ENCODE measurements at regions not wholly inside any gene's neighbourhood (a gene's known extent, or its start where the extent isn't known, plus 50 kb on each side); places are given as distances from the start of the nearest gene placed in this dataset.

DNA sequence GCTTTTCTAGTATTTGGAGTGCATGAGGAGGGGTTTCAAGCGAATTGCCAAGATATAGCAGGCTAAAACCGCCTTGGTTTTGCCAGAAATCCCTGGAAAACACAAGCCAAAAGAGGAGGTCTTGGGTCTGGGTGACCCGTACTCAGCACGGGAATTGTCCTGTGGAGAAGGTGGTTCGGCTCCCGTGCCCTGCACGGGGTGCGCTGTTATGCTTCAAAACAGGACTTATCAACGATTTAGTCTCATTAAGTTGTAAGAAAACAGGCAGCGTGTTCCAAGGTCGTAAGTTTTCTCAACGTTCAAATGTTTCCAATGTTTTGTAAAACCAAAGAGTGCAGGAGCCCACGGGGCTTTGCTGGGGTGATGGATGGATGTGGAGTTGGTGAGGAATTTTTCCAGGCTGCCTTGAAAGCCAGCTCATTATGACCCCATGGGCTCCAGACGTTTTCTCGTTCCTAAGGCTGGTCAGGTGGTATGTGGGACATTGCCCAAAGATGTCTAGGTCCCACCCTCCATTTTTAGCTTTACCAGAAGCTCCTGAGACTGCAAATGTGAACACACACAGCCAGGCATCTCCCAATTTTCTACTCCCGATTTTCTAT is 75.4 kb upstream of the CLDN14 start:
- no peak for DNase-seq

DNA sequence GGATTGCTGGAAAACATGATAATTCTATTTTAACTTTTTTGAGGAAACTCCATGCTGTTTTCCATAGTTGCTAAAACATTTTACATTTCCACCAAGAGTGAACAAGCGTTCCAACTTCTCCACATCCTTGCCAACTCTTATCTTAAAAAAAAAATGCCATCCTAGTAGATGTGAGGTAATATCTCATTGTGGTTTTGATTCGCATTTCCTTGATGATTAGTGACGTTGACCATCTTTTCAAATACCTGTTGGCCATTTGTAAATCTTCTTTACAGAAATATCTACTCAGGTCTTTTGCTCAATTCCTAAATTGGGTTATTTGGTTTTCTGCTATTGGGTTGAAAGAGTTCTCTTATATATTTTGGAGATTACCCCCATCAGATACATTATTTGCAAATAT is 77.4 kb upstream of the CLDN14 start:
- DNase-seq, result no peak

DNA sequence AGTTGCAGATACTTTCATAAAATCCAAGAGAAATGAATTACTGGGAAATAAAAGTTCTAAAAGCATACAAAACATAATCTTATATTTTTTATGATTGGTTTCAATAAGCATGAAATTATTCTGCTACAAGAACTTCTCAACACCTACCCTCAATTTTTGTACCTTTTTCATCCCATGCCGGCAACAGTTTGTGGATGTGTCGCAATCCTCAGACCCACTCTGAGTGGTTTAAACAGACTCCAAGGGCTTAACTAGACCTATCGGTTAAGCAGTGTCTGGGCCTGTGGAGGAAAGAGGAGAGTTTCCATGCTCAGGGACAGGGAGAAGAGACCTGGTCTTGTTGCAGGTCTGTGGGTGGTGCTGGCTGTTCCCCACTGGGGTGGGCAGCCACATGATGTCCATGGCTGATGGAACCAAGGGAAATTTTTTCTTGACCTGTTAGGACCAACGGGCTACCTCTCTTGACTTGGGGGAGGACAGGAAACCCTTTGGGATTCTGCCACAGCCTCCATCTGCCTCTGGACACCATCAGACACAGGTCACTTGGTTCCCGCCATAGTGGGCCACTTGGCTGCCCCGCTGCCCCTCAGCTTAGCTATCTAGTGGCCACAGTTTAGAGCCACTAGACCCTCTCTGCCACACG is 81.1 kb upstream of the CLDN14 start:
- DNase-seq, result no peak

DNA sequence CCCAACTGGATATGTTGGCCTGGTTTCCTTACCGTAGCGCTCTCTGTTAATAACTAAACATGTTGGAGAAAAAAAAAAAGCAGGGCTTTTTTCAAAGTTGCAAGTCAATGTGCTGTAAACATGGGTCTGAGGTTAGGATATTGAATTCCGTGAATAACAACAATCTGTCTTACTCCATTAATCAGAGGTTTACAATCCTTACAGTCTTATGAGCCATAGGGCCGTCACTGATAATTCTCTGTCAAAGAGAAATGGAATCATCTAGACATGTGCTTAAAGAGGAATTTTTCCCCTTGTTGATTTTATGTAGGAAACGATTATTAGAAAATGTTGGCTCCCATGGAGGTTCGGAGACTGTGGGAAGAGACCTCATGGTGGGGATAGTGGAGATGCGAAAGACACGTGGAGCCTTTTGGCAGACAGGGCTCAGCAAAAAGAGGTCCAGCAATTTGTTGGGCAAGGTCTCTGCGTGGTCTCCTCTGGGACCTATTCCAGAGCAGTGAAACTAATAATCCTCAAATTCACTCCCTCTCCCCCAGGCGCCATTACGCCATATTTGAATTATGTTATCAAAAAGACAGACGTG is 83.5 kb upstream of the CLDN14 start:
- no peak for DNase-seq

DNA sequence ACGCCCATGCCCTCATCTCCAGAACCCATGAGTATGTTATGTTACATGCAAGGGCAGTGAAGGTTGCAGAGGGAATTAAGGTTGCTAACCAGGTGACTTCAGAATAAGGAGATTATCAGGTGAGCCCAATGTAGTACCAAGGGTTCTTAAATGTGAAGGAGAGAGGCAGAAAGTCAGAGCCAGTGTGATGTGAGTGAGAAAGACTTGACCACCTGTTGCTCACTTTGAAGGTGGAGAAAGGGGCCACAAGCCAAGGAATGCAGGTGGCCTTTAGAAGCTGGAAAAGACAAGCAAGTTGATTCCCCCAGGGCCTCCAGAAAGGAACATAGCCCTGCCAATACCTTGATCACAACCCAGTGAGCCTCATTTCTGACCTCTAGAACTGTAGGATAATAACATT is 84.7 kb upstream of the CLDN14 start:
- DNase-seq, result no peak

DNA sequence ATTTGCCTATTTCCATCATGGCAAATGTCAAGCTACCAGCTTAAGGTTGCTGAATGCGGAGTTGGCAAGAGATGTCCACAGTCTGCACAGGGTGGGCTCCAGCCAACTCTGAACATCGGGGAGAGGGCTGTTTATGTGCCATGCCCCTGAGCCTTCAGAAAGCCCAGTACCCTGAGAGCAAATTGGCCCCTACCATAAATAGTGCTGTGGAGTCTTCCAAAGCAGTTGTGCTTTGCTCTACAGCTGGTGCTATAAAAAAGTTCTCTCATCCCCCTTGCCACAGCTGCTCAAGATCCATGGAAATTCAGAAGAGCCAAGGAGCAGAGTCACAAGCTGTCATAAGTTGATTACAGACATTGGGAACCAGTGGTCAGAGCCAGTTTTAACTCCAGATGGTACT is 85.6 kb upstream of the CLDN14 start:
- DNase-seq, result no peak

DNA sequence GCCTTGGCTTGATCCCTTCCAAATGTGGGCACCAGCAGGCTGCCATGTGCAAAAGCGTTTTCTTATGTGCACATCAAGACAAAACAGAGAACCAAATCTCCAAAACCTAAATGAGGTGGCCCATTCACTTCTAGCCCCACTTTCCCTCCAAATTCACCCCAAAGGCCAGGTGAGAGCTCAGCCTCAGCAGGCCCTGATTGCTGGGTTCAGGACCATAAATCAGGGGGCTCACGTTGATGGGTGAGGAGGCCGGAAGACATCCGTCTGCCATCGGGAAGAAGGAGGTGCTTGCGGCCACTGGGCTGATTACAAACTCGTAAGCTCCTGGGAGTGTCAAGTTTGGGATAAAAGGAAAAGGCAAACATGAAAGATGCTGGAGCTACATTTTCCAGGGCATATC is 86.7 kb upstream of the CLDN14 start:
- no peak for DNase-seq

DNA sequence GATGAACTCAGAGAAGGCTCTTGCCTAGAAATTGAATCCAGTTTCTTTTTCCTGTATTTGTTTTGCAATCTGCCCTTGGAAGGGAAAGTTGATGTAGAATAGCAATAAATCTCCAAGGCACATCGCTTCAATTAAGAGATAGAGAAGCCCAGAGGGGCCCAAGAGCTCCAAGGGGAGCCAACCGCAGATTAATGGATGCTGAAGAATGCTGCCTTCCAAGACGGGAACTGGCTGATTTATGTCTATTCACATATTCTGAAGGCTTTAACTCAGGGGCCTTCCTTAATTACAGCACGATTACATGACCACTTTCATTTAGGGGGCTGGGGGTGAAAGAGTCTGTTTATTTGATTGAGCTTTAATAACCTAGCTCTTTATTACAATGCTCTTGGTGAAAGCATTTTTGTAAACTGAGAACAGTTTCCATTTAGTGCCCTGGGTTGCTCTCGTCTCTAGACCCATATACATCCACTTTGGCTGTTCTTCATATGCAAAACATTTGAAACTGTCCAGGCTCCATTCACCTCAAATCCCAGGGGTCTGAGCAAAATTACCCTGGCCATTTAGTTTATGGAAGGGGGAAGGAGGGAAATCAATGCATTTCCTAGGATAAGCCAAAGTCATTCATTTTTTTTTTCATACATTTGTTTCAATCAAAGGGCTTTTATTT is 87.4 kb upstream of the CLDN14 start:
- DNase-seq, result no peak

DNA sequence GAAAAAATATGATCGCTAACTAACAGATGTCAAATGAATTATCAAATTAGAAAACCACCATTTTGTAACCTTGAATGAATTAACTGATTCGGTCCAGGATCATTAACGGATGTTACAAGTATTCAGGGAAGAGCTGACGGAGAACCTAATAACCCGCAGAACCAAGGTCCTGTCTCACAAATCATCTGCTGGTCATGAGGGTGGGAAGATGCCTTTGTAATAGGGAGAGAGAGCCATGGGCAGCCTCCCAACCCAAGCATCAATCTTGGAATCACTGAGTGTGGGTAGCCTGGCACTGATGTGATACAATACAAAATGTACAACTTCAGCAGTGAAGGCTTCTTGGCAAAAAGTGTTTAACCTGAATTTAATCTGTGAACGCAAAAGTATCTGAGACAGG is 89.6 kb upstream of the CLDN14 start:
- DNase-seq, result no peak

DNA sequence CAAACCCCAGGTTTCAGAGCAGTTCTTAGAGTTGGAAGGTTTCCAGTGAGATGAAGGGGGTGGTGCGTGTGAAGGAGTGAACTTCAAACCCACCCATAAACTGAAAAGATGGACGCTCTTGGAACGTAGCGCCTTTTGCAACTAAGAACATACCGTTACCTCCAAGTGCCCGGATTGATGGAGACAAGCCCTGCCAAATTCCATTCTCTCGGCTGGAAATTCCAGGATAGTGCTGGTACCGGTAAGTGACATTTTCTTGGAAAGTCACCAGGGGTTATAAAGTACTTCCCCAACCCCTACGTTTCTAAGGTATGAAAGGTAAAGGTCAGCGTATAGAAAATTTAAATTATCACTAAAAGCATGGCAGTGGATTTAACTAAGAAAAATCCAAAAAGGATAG is 91.6 kb upstream of the CLDN14 start:
- DNase-seq, result no peak

DNA sequence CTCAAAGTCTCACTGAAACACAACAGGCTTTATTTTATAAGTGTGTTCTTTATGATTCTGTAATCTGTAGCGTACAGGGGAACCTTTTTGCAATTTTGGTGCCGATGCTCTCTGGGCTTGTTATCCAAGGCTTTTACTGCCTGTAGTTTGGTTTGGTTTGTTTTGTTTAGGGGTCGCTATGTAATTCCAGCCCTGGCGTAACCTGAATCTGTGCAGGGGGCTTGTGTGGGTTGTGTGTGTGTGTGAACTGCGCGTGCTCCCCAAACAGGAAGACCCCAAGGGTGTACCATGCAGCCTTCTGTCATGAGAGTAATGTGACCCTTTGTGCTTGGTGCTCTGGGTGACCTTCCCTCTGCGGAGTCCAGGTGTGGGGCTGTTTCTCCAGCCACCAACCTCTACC is 92.1 kb upstream of the CLDN14 start:
- DNase-seq, result no peak

DNA sequence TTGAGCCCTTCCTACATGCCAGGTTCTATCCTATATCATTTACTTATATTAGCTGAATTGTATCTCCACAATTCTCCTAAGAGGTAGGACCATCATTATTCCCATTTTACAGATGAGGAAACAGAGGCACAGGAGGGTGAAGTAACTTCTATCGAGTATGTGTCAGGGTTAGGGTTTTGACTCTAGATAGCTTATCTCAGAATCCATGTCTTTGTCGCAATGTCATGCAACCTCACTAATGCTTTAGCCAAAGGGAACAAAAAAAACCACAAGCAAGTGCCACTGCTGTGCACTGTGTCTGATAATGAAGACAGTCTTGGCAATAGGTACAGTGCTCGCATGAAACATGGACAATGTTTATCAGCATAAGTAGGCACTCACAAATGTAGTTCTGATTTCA is 95.4 kb upstream of the CLDN14 start:
- no peak for DNase-seq

DNA sequence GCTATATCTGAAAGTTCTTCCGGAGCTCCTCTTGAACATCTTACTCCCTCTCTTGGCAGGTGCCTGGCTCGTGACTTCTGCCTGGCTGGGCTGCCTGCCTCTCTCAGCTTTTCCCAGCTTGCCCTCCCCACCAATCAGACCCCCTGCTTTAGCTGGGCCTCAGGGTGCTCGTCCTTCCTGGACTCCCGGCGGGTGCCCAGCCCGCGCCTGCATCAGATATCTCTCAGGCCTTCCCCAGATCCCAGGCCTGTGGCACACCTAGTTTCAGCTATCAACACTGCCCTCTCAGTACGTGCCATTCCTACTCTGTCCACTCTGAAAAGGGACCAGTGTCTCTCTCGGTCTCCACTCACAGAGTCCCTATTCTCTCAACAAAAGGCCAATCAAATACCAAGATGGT is 96.5 kb upstream of the CLDN14 start:
- no peak for DNase-seq

DNA sequence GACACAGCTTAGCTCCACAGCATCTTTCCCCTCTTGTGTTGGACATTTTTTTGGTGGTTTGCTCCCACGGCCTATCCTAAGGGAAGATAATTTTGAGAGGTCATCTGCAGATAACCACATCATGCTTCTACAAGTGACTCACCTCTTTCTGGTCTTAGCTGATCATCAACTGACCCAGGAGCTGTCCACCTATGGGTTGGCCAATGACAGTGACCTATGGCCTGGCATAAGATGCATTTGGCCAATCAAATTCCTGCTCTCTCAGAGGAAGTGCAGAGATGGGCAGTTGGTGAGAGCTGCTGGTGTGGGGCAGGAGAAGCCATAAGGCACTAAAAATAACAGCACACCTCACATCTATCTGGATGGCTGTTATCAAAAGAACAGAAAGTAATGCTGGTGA is 100.0 kb upstream of the CLDN14 start:
- DNase-seq, result no peak

DNA sequence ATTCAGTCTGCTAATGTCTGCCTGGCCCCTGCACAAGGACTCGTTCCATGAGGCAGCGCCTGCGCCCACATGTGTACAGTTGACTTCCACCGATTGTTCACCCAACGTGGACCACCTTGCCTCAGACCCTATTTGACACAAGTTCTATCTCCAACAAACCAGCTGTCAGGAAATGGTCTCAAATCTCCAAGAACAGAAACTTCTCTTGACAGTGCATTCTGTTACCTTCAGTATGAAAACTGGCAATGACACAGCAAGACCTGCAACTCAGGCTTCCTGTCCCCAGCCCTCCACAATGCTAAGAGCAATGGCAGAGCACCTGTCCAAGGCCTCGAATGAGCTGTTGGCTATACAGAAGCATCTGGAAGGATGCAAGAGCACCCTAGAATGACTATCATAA is 102.3 kb upstream of the CLDN14 start:
- no peak for DNase-seq

DNA sequence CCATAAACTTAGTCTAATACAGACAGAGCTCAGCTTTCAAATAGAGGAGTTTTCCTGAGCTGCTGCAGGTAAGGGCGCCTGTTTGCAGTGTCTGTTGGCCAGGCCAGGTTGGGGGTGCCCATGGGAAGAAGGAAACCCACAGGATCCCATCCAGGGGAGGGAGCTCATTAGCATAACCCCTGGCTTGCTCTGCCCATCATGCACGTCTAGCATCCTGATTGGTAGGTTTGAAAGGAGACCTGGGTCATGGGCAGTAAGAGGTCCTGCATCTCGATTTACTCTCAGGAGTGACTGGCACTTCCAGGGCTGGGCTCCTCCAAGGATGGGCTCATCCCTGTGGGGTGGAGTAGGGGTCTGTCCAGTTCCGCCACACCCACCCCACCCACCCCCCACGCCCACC is 103.7 kb upstream of the CLDN14 start:
- DNase-seq, result no peak

DNA sequence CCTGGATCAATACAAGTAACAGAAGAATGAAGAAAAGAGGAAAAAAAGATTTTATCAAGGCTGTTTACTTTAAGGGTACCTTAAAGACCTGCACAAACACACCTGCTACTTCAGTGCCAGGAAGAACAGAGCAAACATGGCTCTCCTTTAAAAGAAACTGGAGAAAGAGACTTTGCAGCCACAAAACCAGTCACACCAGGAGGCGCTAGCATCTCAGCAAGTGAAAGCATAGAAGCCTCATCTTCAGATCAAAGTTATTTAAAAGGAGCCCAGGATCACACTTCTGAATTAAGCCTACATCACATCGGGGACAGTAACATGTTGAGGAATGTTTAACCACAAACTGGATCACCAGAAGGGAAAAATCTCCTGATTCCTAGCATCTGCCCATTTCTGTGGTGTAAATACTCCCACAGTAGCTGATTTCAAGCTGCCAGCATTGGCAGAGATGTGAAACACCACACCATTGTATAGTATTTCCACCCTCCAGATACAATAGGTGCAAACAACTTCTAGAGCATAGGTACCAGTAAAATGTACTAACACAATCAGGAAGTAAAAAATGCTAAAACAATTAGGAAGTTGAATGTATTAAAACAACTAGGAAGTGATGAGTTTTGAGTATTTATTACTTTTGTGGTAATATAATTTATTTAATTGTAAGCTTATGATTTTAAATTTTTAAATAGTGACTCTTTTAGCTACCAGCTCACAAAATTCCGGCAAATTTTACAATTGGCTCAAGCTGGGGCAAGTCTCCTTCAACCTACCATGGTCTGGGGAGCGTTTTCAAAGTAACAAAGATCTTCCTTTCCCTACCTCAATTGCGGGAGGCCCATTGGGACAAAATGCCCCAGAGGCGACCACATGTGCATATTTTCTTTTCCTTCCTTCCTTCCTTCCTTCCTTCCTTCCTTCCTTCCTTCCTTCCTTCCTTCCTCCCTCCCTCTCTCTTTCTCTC is 105.3 kb upstream of the CLDN14 start:
- DNase-seq, result no peak

DNA sequence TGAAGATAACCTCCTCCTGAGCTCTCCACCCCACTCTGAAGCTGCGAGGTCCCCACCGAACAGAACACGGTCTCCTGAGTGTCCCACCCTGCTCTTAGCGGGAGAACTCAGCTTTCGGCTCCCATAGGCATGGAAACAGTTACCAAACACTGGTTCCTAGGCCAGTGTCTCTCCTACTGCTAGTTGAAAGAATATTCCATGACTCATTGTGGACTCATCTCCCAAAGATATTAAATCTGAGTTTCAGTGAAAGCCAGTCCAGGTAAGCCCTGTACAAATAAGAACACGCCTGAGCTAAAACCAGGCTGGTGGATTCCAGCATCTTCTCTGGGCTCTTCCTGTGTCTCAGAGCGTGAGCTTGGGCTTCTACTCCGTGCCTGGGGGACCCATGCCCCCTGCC is 107.5 kb upstream of the CLDN14 start:
- no peak for DNase-seq

DNA sequence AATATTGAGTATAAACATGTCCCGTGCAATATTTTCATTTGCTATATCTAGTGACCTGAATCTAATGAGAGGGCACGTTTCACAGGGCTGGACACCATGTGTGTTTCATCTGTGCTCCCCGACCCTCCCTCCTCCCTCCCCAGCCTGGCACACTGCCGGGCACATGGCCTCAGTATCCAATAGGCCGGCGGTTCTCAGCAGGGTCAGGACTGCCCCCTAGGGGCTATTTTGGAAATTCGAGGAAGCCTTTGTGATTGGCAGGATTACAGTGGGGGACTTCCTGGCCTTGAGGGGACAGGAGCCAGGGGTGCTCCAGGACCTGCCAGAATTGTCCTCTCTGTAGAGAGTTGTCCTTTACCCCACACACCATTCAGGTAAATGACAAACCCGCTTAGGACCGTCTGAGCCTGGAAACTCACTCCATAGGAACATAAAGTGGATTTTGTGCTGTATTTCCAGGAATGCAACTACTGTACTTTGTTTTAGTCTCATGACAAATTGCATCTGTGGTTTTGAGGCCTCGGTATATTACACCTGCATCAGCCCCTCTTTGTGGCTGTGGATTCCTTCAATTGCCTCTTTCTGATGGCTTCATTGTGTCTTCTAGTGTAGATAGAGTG is 109.5 kb upstream of the SIM2 start:
- peak; percentile 2 for DNase-seq

DNA sequence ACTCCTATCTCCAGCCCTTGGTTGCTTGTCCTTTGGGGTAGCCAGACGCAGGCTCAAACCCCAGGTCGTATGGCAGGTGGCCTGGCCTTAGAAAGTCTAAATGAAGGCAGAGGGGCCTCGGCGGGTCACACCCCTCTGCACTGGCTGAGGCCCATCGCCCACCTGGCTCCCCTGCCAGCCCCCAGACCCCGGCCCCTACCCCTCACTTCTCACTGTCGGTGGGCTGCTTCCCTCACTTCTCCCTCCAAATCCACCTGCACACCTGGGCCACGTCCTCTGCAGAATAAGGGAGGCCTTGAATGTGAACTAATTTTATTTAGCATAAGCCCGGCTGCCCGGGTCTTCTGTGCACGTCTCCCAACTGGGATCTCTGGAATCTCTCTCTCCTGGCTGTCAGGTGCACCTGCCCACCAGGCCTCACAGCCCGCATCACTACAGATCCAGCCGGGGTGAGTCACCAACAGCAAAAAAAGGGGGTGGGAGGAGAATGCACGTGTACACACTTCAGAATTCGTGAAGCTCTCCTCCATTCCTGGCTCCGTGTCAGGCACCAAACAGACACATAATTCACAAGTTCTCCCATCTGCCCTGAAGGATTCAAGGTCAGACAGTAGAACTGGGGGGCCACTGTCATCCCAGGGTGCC is 107.5 kb upstream of the SIM2 start:
- DNase-seq, result no peak

DNA sequence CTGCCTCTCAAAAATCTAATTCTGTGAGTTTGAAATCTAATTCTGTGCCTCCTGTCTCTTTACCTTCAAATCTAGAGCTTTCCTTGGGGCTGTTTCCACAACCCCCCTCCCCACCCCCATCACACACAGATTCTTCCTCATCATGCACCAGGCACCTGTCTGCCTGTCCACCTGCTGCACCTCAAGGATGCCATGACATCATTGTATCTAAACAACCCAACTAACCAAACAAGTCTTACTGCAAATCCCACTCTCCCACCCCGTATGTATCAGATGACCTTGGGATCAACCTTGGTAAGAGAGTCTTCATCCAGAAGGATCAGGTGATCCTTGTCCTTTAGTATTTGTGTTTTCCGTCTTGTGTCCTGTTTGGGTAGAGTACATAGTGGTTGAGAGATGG is 102.7 kb upstream of the SIM2 start:
- DNase-seq, result no peak

DNA sequence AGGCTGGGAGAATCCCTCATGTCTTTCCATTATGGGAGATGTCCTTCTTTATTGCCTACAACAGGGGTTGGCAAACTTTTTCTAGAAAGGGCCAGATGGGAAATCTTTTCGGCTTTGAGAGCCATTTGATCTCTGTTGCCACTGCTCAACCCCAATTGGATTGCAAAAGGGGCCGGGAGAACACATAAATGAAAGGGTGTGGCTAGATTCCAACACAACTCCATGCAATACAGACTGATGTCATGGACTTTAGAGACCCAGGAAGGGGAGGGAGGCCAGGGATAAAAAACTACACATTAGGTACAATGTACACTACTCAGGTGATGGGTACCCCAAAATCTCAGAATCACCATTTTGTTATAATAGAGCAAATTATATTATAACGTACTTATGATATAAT is 97.6 kb upstream of the SIM2 start:
- DNase-seq, result no peak
